Transverse colon (tissue), 4 donors: ENCODE measurements at regions not wholly inside any gene's neighbourhood (a gene's known extent, or its start where the extent isn't known, plus 50 kb on each side); places are given as distances from the start of the nearest gene placed in this dataset.

Experiments used
- CTCF ChIP-seq, 5 experiments: fragments of 200-600 bp in 3 of 5; fragments of 450-650 bp in 2 of 5; sonication (generic) in 3 of 5; IDR thresholded peaks; 1 replicate in 2 of 5; 2 replicates in 3 of 5; pipeline ENCODE4 v1.5.1; 2016 to 2017; ENCODE audit warnings: antibody characterized with exemption in 5 of 5, inconsistent platforms in 3 of 5, mild to moderate bottlenecking in 2 of 5, moderate library complexity in 1 of 5
- POLR2A ChIP-seq: fragments of 450-650 bp; IDR thresholded peaks from one replicate; pipeline ENCODE4 v1.6.1; 2016; ENCODE audit warnings: antibody characterized with exemption, mild to moderate bottlenecking, moderate library complexity
- POLR2AphosphoS5 ChIP-seq, 3 donors: sonication (generic); formaldehyde crosslinking; IDR thresholded peaks; one replicate each; pipeline ENCODE4 v1.6.1; 2016; ENCODE audit warnings: antibody characterized with exemption in 3 of 3

GRCh38 chr12:45629292-45629691 lies 100.2 kb upstream of the ARID2 start:
- TF ChIP-seq CTCF (IDR thresholded peaks at IDR 0.05), result no peak
- no peak for TF ChIP-seq POLR2AphosphoS5 (IDR thresholded peaks at IDR 0.05)
- TF ChIP-seq POLR2A, result no peak
